ENCODE measurements at regions not wholly inside any gene's neighbourhood (a gene's known extent, or its start where the extent isn't known, plus 50 kb on each side); places are given as distances from the start of the nearest gene placed in this dataset.

- no peak for TF ChIP-seq CTCF (IDR thresholded peaks at IDR 0.05; ENCODE audit: insufficient read depth, low read length, poor library complexity, severe bottlenecking)
- no peak for TF ChIP-seq EZH2phosphoT487 (conservative IDR thresholded peaks at IDR 0.05; ENCODE audit: low read length)
Measured at GRCh38 chr7:125057963-125058362, 128.3 kb upstream of the POT1 start.
